Loucy (cell line): ENCODE measurements at regions not wholly inside any gene's neighbourhood (a gene's known extent, or its start where the extent isn't known, plus 50 kb on each side); places are given as distances from the start of the nearest gene placed in this dataset.
A peak's percentile ranks its signal among the peaks of the same experiment; 100 is the strongest.

Experiments
- H2AFZ ChIP-seq: fragments of 200-600 bp; sonication (generic); 2 replicates; pipeline ENCODE4 v1.6.0; 2016; ENCODE audit warnings: antibody characterized with exemption, mild to moderate bottlenecking, low read length, moderate library complexity
- H3F3A ChIP-seq: fragments of 200-600 bp; 2 replicates; pipeline ENCODE4 v1.6.0; 2016; ENCODE audit warnings: antibody characterized with exemption, low read depth, mild to moderate bottlenecking
- H3K27me3 ChIP-seq: fragments of 200-600 bp; sonication (generic); 2 replicates; pipeline ENCODE4 v1.6.1; 2014; ENCODE audit warnings: low read length, mild to moderate bottlenecking; ENCODE audit not compliant: insufficient read depth, poor library complexity, severe bottlenecking
- H3K36me3 ChIP-seq: fragments of 200-600 bp; sonication (generic); 2 replicates; pipeline ENCODE4 v1.6.1; 2016; ENCODE audit warnings: low read length; ENCODE audit not compliant: insufficient read depth
- H3K4me1 ChIP-seq: fragments of 200-600 bp; sonication (generic); 2 replicates; pipeline ENCODE4 v1.5.1; 2014; ENCODE audit warnings: low read length, mild to moderate bottlenecking; ENCODE audit not compliant: insufficient read depth, poor library complexity, severe bottlenecking
- H3K4me2 ChIP-seq: fragments of 200-600 bp; sonication (generic); 2 replicates; pipeline ENCODE4 v1.6.0; 2014; ENCODE audit warnings: antibody characterized with exemption, low read length, low read depth, mild to moderate bottlenecking; ENCODE audit not compliant: poor library complexity, severe bottlenecking
- H3K4me3 ChIP-seq: fragments of 200-600 bp; sonication (generic); 2 replicates; pipeline ENCODE4 v1.5.1; 2014; ENCODE audit warnings: low read length, mild to moderate bottlenecking, mixed read lengths; ENCODE audit not compliant: poor library complexity, severe bottlenecking
- H3K79me2 ChIP-seq: fragments of 200-600 bp; sonication (generic); 2 replicates; pipeline ENCODE4 v1.6.1; 2014; ENCODE audit warnings: low read length; ENCODE audit not compliant: insufficient read depth
- H3K9ac ChIP-seq: fragments of 200-600 bp; sonication (generic); 2 replicates; pipeline ENCODE4 v1.6.0; 2014; ENCODE audit warnings: mild to moderate bottlenecking, low read depth, low read length, moderate library complexity; ENCODE audit not compliant: poor library complexity, severe bottlenecking
- H3K9me2 ChIP-seq: fragments of 200-600 bp; sonication (generic); replicated peaks from 2 replicates; pipeline ENCODE4 v1.6.1; 2016; ENCODE audit warnings: low read depth, low read length, mixed read lengths
- H3K9me3 ChIP-seq: fragments of 200-600 bp; sonication (generic); 2 replicates; pipeline ENCODE4 v1.6.1; 2014; ENCODE audit warnings: mild to moderate bottlenecking, antibody characterized with exemption, low read length, low read depth; ENCODE audit not compliant: insufficient read depth
- H4K20me1 ChIP-seq: fragments of 200-600 bp; sonication (generic); 2 replicates; pipeline ENCODE4 v1.6.0; 2014; ENCODE audit warnings: antibody characterized with exemption, low read length, mild to moderate bottlenecking; ENCODE audit not compliant: insufficient read depth, poor library complexity, severe bottlenecking
- CTCF ChIP-seq: fragments of 200-600 bp; sonication (generic); conservative IDR thresholded peaks from 2 replicates; pipeline ENCODE4 v1.5.1; 2014; ENCODE audit warnings: mild to moderate bottlenecking, antibody characterized with exemption, low read length
- EZH2phosphoT487 ChIP-seq: fragments of 200-600 bp; IDR thresholded peaks from 2 replicates; pipeline ENCODE4 v1.6.1; 2018; ENCODE audit warnings: antibody characterized with exemption, mild to moderate bottlenecking, moderate library complexity, borderline replicate concordance

- H4K20me1 ChIP-seq, result no peaks in the 10 kb centered on the region
- H3K4me1 ChIP-seq, result peaks cover 42% of the 10 kb centered on the region
- H3K9me2 ChIP-seq, result no peaks in the 10 kb centered on the region
- TF ChIP-seq CTCF (no peak), EZH2phosphoT487 (no peak)
- no peaks in the 10 kb centered on the region for H3K79me2 ChIP-seq
- H3K4me3 ChIP-seq, result no peak overlapping the region
- no peak overlapping the region for H3K4me2 ChIP-seq
- no peaks in the 10 kb centered on the region for H3K36me3 ChIP-seq
- no peaks in the 10 kb centered on the region for H3K27me3 ChIP-seq
- H3K9ac ChIP-seq, result no peak overlapping the region
- no peaks in the 10 kb centered on the region for H3F3A ChIP-seq
- H3K9me3 ChIP-seq, result no peaks in the 10 kb centered on the region
- 0 out of 2 replicates have a peak overlapping the region, but pooled peaks have one; percentile 37 for H2AFZ ChIP-seq
Observed at GRCh38 chr5:96067894-96068614, 106.4 kb upstream of the ELL2 start.

GRCh38 chr5:96067251-96067650 lies 105.6 kb upstream of the ELL2 start:
- Histone ChIP-seq H4K20me1 (no peaks in the 10 kb centered on the region), H3F3A (no peaks in the 10 kb centered on the region), H3K9me2 (no peaks in the 10 kb centered on the region), H3K79me2 (no peaks in the 10 kb centered on the region), H3K9ac (no peak overlapping the region), H3K9me3 (no peaks in the 10 kb centered on the region), H3K4me1 (peaks cover 37% of the 10 kb centered on the region), H3K27me3 (no peaks in the 10 kb centered on the region), H3K4me3 (no peak overlapping the region), H3K36me3 (no peaks in the 10 kb centered on the region), H3K4me2 (peak overlapping the region; percentile 7), H2AFZ (0 out of 2 replicates have a peak overlapping the region, but pooled peaks have one; percentile 37)
- TF ChIP-seq EZH2phosphoT487 (no peak), CTCF (no peak)

GRCh38 chr5:96066386-96066719 lies 104.7 kb upstream of the ELL2 start:
- Histone ChIP-seq H3K4me1 (peaks cover 35% of the 10 kb centered on the region), H3F3A (no peaks in the 10 kb centered on the region), H3K4me3 (no peak overlapping the region), H3K9me2 (no peaks in the 10 kb centered on the region), H3K36me3 (no peaks in the 10 kb centered on the region), H2AFZ (peak overlapping the region; percentile 57; the same call in 1 of the 2 replicates), H4K20me1 (no peaks in the 10 kb centered on the region), H3K9me3 (no peaks in the 10 kb centered on the region), H3K9ac (no peak overlapping the region), H3K79me2 (no peaks in the 10 kb centered on the region), H3K4me2 (peak overlapping the region; percentile 21), H3K27me3 (no peaks in the 10 kb centered on the region)
- no peak for TF ChIP-seq EZH2phosphoT487
- no peak for TF ChIP-seq CTCF
